K562 (cell line): ENCODE measurements at regions not wholly inside any gene's neighbourhood (a gene's known extent, or its start where the extent isn't known, plus 50 kb on each side); places are given as distances from the start of the nearest gene placed in this dataset. TPM values are rescaled to one million over a fixed set of nuclear protein-coding genes. Genes with fewer than 3 reads are reported as not detected.

ENCODE experiments used
- SIX5 ChIP-seq, 2 experiments: IDR thresholded peaks; 2 replicates each; pipeline ENCODE4 v1.6.1; 2011; ENCODE audit warnings: low read length in 2 of 2, borderline replicate concordance in 1 of 2, low read depth in 1 of 2, mild to moderate bottlenecking in 1 of 2, moderate library complexity in 1 of 2; ENCODE audit not compliant: insufficient read depth in 1 of 2
- ZBTB33 ChIP-seq: sonication (generic); formaldehyde crosslinking; IDR thresholded peaks from 2 replicates; pipeline ENCODE4 v1.8.1; 2023; ENCODE audit warnings: mild to moderate bottlenecking, missing genetic modification reagents
- ZMIZ1 ChIP-seq, 2 experiments: fragments of 150-350 bp in 1 of 2; IDR thresholded peaks; 2 replicates each; pipeline ENCODE4 v1.6.1; 2012 to 2016; ENCODE audit warnings: low read depth in 2 of 2, low read length in 2 of 2, mild to moderate bottlenecking in 1 of 2, moderate library complexity in 1 of 2
- microRNA-seq: library from miRNA; unstranded; fragments of <30 nt; microRNA quantifications from one replicate; pipeline ENCODE4, GENCODE V29; 2018; ENCODE audit warnings: borderline microRNAs expressed
- small RNA-seq: library from RNA; depleted of rRNA; stranded (forward); fragments of <200 nt; gene quantifications from one replicate; pipeline ENCODE3, GENCODE V24; 2014

- TF ChIP-seq ZMIZ1 (IDR thresholded peaks at IDR 0.05; ENCODE audit: low read depth in 2 of 2, low read length in 2 of 2), result no peak
- no peak for TF ChIP-seq SIX5 (IDR thresholded peaks at IDR 0.05; ENCODE audit: borderline replicate concordance in 1 of 2, insufficient read depth in 1 of 2, low read depth in 1 of 2, low read length in 2 of 2)
- no peak for TF ChIP-seq ZBTB33 (CRISPR knock-in tag)
Measured at GRCh38 chr3:44186712-44187111, 55.0 kb upstream of the TOPAZ1 start (continued).

Small RNAs in the stretch of these regions (microRNA-seq; reads per million reads assigned to microRNA genes)
- gene MIR138-1, result not detected

Small RNAs in the stretch of these regions (small RNA-seq; reads per million reads assigned to genes)
- gene MIR138-1, result not detected
- gene RNU6-367P, result not detected
